HEK293 (cell line): ENCODE measurements at regions not wholly inside any gene's neighbourhood (a gene's known extent, or its start where the extent isn't known, plus 50 kb on each side); places are given as distances from the start of the nearest gene placed in this dataset.

Experiments
- ZNF10 ChIP-seq: fragments of 450-650 bp; formaldehyde crosslinking; IDR thresholded peaks from 2 replicates; pipeline ENCODE4 v1.5.1; 2017; ENCODE audit warnings: missing biosample characterization, missing genetic modification characterization
- ZNF791 ChIP-seq: fragments of 450-650 bp; formaldehyde crosslinking; IDR thresholded peaks from 2 replicates; pipeline ENCODE4 v1.5.1; 2016; ENCODE audit warnings: missing biosample characterization, missing genetic modification characterization

- TF ChIP-seq ZNF791: no peak
- TF ChIP-seq ZNF10 (tag by site-specific recombination): no peak
These were observed 108.6 kb downstream of the PPP1R3A start for GRCh38 chr7:113810080-113810744.
